ENCODE measurements at regions not wholly inside any gene's neighbourhood (a gene's known extent, or its start where the extent isn't known, plus 50 kb on each side); places are given as distances from the start of the nearest gene placed in this dataset.

DNA sequence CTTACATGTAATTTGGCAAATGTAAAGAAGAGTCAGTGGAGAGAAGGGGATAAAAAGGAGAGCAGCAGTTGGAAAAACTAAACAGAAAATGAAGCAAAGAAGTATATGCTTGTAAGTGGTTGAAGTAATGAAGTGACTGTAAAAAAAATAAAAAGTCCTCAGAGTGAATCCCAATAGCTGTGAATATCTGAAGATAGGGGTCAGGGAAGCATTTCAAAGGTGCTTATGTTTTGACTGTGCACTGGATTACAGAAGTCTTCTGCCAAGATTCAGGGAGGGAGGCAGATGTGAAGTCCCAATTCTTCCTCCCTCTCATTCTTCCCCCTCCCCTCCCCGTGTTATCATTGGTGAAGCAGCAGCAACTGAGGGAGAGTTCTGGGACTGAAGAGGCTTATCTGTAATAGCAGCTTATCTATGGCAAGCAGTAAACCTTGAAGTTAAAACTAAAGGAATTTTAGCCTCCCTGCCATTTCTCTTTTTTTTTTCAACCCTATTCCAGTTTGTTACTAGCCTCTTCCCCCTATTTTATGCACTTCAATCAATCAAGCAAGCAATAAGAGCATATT lies 597.9 kb downstream of the IGSF11 start:
- H3K36me3 Mint-ChIP-seq (ENCODE audit: low read depth): no peaks in the 10 kb centered on the region
- H3K4me3 Mint-ChIP-seq: no peak overlapping the region
- no peaks in the 10 kb centered on the region; the same call in 1 of the 2 replicates for H3K27me3 Mint-ChIP-seq (ENCODE audit: insufficient read depth)
- H3K4me1 Mint-ChIP-seq (ENCODE audit: low read depth): no peaks in the 10 kb centered on the region
- DNase-seq: no peak
- no peak overlapping the region for H3K27ac Mint-ChIP-seq
- H3K9me3 Mint-ChIP-seq: peaks cover 29% of the 10 kb centered on the region
- TF ChIP-seq, protein P1, sequence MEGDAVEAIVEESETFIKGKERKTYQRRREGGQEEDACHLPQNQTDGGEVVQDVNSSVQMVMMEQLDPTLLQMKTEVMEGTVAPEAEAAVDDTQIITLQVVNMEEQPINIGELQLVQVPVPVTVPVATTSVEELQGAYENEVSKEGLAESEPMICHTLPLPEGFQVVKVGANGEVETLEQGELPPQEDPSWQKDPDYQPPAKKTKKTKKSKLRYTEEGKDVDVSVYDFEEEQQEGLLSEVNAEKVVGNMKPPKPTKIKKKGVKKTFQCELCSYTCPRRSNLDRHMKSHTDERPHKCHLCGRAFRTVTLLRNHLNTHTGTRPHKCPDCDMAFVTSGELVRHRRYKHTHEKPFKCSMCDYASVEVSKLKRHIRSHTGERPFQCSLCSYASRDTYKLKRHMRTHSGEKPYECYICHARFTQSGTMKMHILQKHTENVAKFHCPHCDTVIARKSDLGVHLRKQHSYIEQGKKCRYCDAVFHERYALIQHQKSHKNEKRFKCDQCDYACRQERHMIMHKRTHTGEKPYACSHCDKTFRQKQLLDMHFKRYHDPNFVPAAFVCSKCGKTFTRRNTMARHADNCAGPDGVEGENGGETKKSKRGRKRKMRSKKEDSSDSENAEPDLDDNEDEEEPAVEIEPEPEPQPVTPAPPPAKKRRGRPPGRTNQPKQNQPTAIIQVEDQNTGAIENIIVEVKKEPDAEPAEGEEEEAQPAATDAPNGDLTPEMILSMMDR (IDR thresholded peaks at IDR 0.05): no peak

DNA sequence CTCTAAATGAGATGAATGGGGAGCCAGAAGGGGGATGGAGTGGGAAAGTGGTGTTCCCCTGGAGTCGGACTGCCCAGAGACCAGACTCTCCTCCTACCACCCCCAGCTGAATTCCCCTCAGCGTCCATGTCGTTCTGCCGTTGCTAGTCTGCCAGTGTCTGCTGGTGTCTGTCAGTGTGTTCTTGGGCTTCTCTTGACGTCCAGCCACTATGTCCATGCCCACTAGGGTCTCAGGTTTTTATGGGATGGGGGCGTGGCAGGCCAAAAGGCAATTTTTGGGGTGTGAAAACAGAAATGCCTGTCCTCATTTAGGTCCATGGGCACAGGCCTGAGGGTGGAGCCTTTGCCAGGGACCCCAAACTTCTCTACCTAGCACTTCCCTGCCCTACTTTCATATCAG lies 589.6 kb downstream of the IGSF11 start:
- Mint-ChIP-seq H3K9me3 (peaks cover 43% of the 10 kb centered on the region), H3K27ac (no peak overlapping the region), H3K36me3 (ENCODE audit: low read depth) (no peaks in the 10 kb centered on the region), H3K4me1 (ENCODE audit: low read depth) (no peaks in the 10 kb centered on the region), H3K27me3 (ENCODE audit: insufficient read depth) (no peaks in the 10 kb centered on the region), H3K4me3 (no peak overlapping the region)
- DNase-seq: no peak
- TF ChIP-seq, protein P1 (IDR thresholded peaks at IDR 0.05): no peak

DNA sequence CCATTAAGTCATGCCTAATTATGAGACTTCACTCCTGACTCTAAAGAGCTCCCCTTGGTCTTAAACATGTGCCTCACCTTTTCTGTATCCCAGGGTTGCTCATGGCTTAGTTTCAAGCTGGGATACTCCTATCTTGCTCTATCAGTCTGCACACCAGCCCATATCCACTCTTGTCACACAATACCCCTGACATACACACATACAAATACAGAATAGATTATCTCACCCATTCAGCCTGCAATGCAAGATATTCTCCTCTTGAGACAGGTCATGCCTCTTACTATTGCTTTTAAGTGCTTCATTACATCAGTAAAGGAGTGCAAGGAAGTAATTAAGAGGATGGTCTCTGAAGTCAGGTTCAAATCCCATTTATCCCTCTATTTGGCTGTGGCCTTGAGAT lies 587.3 kb downstream of the IGSF11 start:
- no peaks in the 10 kb centered on the region for H3K4me1 Mint-ChIP-seq (ENCODE audit: low read depth)
- H3K36me3 Mint-ChIP-seq (ENCODE audit: low read depth): no peaks in the 10 kb centered on the region
- TF ChIP-seq, protein P1 (IDR thresholded peaks at IDR 0.05): no peak
- H3K27me3 Mint-ChIP-seq (ENCODE audit: insufficient read depth): no peaks in the 10 kb centered on the region
- H3K4me3 Mint-ChIP-seq: no peak overlapping the region
- DNase-seq: no peak
- no peak overlapping the region for H3K27ac Mint-ChIP-seq
- H3K9me3 Mint-ChIP-seq: peaks cover 55% of the 10 kb centered on the region

DNA sequence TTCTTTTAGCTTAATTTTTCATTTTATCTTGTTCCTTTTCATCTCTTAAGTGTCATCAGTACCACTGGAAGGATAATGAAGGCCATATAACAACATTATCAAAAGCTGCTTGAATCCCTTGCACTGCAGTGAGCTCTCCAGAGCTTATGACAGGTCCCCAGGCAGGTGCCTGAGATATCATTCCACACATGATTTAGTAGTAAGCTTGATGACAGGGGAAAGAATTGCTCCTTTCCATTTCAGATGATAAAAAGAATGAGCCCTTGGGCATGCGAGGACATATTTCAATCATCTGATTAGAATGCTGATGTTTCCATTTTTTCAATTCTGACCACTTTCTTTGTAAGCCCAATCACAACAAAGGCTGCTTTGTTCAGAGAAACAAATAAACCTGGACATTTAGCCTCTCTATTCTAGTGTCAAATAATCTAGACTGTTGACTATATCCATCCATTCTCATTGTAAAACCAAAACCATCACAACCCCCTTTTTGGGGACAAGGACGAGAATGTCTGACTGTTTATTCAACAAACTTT lies 567.8 kb downstream of the IGSF11 start:
- Mint-ChIP-seq H3K36me3 (ENCODE audit: low read depth) (no peaks in the 10 kb centered on the region), H3K9me3 (peaks cover 34% of the 10 kb centered on the region), H3K27me3 (ENCODE audit: insufficient read depth) (no peaks in the 10 kb centered on the region), H3K4me3 (no peak overlapping the region), H3K4me1 (ENCODE audit: low read depth) (no peaks in the 10 kb centered on the region), H3K27ac (no peak overlapping the region)
- DNase-seq: no peak
- TF ChIP-seq, protein P1 (IDR thresholded peaks at IDR 0.05): no peak

DNA sequence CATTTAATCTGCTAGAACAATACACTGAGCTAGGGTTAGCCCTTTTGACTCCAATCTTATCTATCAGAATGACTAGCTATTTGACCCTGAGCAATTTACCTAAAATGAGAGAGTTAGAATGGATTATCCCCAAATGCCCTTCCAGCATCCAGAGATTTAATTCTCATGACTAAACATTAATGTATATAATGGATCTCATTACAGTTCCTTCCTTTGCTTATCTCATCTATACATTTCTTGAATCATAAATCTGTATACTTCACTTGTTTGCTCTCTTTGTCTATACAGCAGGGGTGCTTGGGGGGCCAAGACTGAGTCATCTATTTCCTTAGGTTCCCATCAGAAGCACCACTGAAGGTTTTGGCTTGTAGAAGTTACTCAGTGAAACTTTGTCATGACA lies 565.8 kb downstream of the IGSF11 start:
- H3K27ac Mint-ChIP-seq: no peak overlapping the region
- TF ChIP-seq, protein P1 (IDR thresholded peaks at IDR 0.05): no peak

More for the DNA sequence above, 565.8 kb downstream of the IGSF11 start:
- H3K36me3 Mint-ChIP-seq (ENCODE audit: low read depth): no peaks in the 10 kb centered on the region
- H3K4me3 Mint-ChIP-seq: no peak overlapping the region
- no peak for DNase-seq
- peaks cover 38% of the 10 kb centered on the region for H3K9me3 Mint-ChIP-seq
- no peaks in the 10 kb centered on the region for H3K27me3 Mint-ChIP-seq (ENCODE audit: insufficient read depth)
- H3K4me1 Mint-ChIP-seq (ENCODE audit: low read depth): no peaks in the 10 kb centered on the region
